ENCODE measurements at regions not wholly inside any gene's neighbourhood (a gene's known extent, or its start where the extent isn't known, plus 50 kb on each side); places are given as distances from the start of the nearest gene placed in this dataset.
A peak's percentile ranks its signal among the peaks of the same experiment; 100 is the strongest.

DNA sequence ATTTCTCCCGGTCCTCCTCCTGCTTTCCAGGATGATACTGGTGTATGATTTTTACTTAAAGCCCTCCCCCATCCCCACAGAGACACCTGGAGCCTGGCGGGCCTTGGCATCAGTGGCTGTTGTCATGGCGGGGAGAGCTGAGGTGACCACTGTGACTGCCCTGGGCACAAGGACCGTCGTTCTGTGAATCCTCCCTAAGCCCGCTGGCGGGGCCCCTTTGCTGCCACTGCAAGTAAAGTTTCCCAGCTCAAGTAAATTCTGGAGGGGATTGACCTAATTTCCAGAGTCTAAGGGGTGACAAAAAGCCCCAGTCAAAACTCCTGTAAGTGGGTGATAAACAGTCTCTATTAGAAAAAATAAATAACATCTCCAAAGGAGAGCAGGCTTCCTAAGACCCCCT is 393.2 kb upstream of the PODXL start:
- TF ChIP-seq, protein P1, sequence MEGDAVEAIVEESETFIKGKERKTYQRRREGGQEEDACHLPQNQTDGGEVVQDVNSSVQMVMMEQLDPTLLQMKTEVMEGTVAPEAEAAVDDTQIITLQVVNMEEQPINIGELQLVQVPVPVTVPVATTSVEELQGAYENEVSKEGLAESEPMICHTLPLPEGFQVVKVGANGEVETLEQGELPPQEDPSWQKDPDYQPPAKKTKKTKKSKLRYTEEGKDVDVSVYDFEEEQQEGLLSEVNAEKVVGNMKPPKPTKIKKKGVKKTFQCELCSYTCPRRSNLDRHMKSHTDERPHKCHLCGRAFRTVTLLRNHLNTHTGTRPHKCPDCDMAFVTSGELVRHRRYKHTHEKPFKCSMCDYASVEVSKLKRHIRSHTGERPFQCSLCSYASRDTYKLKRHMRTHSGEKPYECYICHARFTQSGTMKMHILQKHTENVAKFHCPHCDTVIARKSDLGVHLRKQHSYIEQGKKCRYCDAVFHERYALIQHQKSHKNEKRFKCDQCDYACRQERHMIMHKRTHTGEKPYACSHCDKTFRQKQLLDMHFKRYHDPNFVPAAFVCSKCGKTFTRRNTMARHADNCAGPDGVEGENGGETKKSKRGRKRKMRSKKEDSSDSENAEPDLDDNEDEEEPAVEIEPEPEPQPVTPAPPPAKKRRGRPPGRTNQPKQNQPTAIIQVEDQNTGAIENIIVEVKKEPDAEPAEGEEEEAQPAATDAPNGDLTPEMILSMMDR (IDR thresholded peaks at IDR 0.05; ENCODE audit: extremely low read depth, missing control alignments) = no peak
- no peak for DNase-seq (ENCODE audit: low spot score)

DNA sequence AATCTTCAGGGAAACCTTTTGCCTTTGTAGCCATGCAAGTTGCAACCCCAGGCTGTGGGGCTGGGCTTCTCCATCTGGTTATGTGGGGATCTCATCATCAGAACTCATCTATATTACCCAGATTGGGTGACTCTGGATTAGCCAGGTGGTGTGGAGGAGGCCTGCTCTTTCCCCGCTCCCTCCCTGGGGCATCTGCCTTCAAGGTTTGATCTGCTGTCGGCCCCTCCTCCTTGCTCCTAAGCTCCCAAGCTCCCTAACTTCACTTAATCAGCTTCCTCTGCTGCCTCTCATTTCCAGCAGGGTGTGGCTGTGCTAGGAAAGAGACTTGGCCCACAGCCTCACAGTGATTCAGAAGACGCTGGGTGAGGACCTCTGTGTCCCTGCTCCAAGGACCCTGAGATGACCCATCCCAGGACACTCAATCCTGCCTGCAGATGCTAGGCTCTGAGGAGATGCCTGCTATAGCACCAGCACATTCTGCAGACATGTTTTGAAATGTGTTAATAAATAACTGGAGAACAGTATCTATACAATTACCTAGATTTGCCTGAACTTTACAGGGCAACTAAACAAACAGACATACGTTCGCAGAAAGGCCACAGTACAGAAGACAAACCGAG is 392.1 kb upstream of the PODXL start:
- DNase-seq (ENCODE audit: low spot score) = no peak
- TF ChIP-seq, protein P1 (IDR thresholded peaks at IDR 0.05; ENCODE audit: extremely low read depth, missing control alignments) = no peak

- TF ChIP-seq, protein P1 (IDR thresholded peaks at IDR 0.05; ENCODE audit: extremely low read depth, missing control alignments) = no peak
- no peak for DNase-seq (ENCODE audit: low spot score)
These were observed 391.2 kb upstream of the PODXL start for GRCh38 chr7:131947661-131948060.

GRCh38 chr7:131945957-131946544 is 389.6 kb upstream of the PODXL start:
- no peak for DNase-seq (ENCODE audit: low spot score)
- TF ChIP-seq, protein P1 (IDR thresholded peaks at IDR 0.05; ENCODE audit: extremely low read depth, missing control alignments) = no peak

DNA sequence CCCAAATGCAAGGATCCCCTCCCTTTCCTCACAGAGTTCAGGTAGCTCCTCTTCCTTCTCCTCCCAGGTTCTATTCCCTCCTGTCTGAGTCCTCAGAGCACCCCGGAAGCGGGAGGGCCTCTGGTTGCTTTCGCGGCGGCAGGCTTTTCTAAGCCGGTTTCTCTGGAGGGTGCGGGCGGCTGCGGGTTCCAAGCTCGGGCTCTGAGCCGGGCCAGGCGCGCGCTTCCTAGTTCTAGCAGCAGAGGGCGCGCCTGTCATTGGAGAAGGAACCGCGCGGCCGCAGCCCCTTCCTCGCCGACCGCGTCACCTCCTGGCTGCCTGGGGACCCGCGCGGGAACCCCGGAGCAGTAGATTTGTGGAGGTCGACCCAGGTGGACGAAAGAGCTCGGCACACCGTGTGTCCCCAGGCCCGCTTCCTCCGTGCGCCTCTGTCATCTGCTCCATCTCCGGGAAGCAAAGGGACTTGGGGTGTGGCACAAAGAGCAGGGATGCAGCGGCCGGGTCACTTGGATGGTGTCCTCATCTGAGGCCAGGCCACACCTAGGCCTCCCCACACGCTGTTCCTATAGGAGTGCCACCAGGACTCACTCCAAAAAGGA is 389.0 kb upstream of the PODXL start:
- peak; percentile 59 for DNase-seq (ENCODE audit: low spot score)

DNA sequence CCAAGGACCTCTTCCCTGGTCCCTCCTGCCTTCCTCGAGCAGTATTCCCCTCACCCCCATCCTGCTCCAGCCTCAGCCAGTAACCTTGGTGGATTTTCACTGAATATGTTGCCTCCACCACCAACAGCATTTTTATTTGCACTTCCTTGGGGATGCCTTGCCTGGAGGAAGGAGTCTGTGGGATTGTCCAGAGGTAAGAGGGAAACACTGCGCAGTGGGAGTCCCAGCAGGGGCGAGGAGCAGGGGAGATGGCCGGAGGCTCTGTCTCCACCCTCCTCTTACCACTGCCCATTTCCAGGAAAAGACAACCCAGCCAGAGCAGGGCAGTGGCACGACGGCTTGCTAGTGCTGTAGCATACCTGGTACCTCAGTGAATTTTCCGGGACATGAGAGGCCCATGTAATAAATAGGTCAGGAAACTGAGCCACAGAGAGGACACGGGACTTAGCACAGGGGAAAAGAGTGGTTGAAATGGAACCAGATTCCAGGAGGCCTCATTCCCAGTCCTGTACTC is 388.2 kb upstream of the PODXL start:
- TF ChIP-seq, protein P1 (IDR thresholded peaks at IDR 0.05; ENCODE audit: extremely low read depth, missing control alignments) = no peak
- no peak for DNase-seq (ENCODE audit: low spot score)

More for the DNA sequence above, 389.0 kb upstream of the PODXL start:
- TF ChIP-seq, protein P1 (IDR thresholded peaks at IDR 0.05; ENCODE audit: extremely low read depth, missing control alignments) = peak; percentile 52

- TF ChIP-seq, protein P1 (IDR thresholded peaks at IDR 0.05; ENCODE audit: extremely low read depth, missing control alignments) = no peak
- DNase-seq (ENCODE audit: low spot score) = no peak
These were observed 387.2 kb upstream of the PODXL start for GRCh38 chr7:131943646-131944045.
